HepG2 (cell line): ENCODE measurements at regions not wholly inside any gene's neighbourhood (a gene's known extent, or its start where the extent isn't known, plus 50 kb on each side); places are given as distances from the start of the nearest gene placed in this dataset.

Source experiments
- NFATC3 ChIP-seq: sonication (generic); formaldehyde crosslinking; IDR thresholded peaks from 2 replicates; pipeline ENCODE4 v1.5.1; 2020; ENCODE audit warnings: mild to moderate bottlenecking, missing genetic modification reagents
- SETDB1 ChIP-seq: sonication (generic); formaldehyde crosslinking; IDR thresholded peaks from 2 replicates; pipeline ENCODE4 v1.5.1; 2020; ENCODE audit warnings: missing genetic modification reagents, mild to moderate bottlenecking, borderline replicate concordance
- ZNF264 ChIP-seq: sonication (generic); formaldehyde crosslinking; IDR thresholded peaks from 2 replicates; pipeline ENCODE4 v1.4.0; 2020; ENCODE audit warnings: missing genetic modification reagents
- TF ChIP-seq, protein P1 (sequence below): sonication (generic); formaldehyde crosslinking; IDR thresholded peaks from 2 replicates; pipeline ENCODE4 v1.9.0; 2021; ENCODE audit warnings: mild to moderate bottlenecking, missing genetic modification reagents
- TF ChIP-seq, protein P2 (sequence below): sonication (generic); formaldehyde crosslinking; IDR thresholded peaks from 2 replicates; pipeline ENCODE4 v1.4.0; 2020; ENCODE audit warnings: missing genetic modification reagents
- TF ChIP-seq, protein P3 (sequence below): IDR thresholded peaks from 2 replicates; pipeline ENCODE4 v1.6.1; 2016; ENCODE audit warnings: mild to moderate bottlenecking

DNA sequence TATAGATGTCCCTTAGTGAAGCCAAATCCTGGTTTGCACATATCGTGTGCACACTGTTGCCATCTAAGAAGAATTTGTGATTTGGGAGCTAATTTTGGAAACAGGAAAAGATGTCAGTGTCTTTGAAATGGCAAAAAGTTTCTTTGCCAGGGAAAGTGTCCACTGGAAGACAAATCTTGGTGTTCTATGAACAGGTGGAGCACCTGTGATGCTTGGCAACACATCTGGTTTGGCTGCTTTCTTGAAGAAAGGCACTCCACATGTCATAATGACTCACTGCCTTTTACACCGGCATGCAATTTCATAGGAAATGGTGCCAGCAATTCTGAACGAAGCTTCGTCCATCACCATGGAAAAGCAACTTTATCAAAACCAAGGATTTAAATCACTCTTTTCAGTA, 1040.0 kb upstream of the MAP3K7 start (continued):
- TF ChIP-seq, protein P1, sequence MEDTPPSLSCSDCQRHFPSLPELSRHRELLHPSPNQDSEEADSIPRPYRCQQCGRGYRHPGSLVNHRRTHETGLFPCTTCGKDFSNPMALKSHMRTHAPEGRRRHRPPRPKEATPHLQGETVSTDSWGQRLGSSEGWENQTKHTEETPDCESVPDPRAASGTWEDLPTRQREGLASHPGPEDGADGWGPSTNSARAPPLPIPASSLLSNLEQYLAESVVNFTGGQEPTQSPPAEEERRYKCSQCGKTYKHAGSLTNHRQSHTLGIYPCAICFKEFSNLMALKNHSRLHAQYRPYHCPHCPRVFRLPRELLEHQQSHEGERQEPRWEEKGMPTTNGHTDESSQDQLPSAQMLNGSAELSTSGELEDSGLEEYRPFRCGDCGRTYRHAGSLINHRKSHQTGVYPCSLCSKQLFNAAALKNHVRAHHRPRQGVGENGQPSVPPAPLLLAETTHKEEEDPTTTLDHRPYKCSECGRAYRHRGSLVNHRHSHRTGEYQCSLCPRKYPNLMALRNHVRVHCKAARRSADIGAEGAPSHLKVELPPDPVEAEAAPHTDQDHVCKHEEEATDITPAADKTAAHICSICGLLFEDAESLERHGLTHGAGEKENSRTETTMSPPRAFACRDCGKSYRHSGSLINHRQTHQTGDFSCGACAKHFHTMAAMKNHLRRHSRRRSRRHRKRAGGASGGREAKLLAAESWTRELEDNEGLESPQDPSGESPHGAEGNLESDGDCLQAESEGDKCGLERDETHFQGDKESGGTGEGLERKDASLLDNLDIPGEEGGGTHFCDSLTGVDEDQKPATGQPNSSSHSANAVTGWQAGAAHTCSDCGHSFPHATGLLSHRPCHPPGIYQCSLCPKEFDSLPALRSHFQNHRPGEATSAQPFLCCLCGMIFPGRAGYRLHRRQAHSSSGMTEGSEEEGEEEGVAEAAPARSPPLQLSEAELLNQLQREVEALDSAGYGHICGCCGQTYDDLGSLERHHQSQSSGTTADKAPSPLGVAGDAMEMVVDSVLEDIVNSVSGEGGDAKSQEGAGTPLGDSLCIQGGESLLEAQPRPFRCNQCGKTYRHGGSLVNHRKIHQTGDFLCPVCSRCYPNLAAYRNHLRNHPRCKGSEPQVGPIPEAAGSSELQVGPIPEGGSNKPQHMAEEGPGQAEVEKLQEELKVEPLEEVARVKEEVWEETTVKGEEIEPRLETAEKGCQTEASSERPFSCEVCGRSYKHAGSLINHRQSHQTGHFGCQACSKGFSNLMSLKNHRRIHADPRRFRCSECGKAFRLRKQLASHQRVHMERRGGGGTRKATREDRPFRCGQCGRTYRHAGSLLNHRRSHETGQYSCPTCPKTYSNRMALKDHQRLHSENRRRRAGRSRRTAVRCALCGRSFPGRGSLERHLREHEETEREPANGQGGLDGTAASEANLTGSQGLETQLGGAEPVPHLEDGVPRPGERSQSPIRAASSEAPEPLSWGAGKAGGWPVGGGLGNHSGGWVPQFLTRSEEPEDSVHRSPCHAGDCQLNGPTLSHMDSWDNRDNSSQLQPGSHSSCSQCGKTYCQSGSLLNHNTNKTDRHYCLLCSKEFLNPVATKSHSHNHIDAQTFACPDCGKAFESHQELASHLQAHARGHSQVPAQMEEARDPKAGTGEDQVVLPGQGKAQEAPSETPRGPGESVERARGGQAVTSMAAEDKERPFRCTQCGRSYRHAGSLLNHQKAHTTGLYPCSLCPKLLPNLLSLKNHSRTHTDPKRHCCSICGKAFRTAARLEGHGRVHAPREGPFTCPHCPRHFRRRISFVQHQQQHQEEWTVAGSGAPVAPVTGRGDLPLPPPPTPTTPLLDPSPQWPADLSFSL (CRISPR knock-in tag), result no peak
- TF ChIP-seq, protein P2, sequence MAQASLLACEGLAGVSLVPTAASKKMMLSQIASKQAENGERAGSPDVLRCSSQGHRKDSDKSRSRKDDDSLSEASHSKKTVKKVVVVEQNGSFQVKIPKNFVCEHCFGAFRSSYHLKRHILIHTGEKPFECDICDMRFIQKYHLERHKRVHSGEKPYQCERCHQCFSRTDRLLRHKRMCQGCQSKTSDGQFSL (CRISPR knock-in tag), result no peak
- TF ChIP-seq ZNF264 (CRISPR knock-in tag) (no peak), NFATC3 (CRISPR knock-in tag) (no peak), SETDB1 (no peak)
- TF ChIP-seq, protein P3, sequence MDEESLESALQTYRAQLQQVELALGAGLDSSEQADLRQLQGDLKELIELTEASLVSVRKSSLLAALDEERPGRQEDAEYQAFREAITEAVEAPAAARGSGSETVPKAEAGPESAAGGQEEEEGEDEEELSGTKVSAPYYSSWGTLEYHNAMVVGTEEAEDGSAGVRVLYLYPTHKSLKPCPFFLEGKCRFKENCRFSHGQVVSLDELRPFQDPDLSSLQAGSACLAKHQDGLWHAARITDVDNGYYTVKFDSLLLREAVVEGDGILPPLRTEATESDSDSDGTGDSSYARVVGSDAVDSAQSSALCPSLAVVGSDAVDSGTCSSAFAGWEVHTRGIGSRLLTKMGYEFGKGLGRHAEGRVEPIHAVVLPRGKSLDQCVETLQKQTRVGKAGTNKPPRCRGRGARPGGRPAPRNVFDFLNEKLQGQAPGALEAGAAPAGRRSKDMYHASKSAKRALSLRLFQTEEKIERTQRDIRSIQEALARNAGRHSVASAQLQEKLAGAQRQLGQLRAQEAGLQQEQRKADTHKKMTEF, result no peak
